GM21528 (cell line): ENCODE measurements at regions not wholly inside any gene's neighbourhood (a gene's known extent, or its start where the extent isn't known, plus 50 kb on each side); places are given as distances from the start of the nearest gene placed in this dataset.

Experiments used
- ATAC-seq: cut with Tn5 transposase; IDR thresholded peaks from one replicate; pipeline ENCODE4 v1.9.1; 2021; ENCODE audit warnings: mild to moderate bottlenecking, moderate library complexity; ENCODE audit not compliant: unreplicated experiment, low FRiP score

GRCh38 chrX:40459571-40460158, 121.1 kb upstream of the ATP6AP2 start:
- no peak for ATAC-seq

- ATAC-seq, result no peak
Measured at GRCh38 chrX:40457406-40457805, 123.4 kb upstream of the ATP6AP2 start.

GRCh38 chrX:40452031-40452430, 128.7 kb upstream of the ATP6AP2 start:
- ATAC-seq, result no peak

GRCh38 chrX:40449956-40450706, 130.6 kb upstream of the ATP6AP2 start:
- ATAC-seq, result no peak

- ATAC-seq, result no peak
Measured at GRCh38 chrX:40449396-40449795, 131.4 kb upstream of the ATP6AP2 start.

- ATAC-seq, result no peak
Measured at GRCh38 chrX:40448793-40449192, 132.0 kb upstream of the ATP6AP2 start.

DNA sequence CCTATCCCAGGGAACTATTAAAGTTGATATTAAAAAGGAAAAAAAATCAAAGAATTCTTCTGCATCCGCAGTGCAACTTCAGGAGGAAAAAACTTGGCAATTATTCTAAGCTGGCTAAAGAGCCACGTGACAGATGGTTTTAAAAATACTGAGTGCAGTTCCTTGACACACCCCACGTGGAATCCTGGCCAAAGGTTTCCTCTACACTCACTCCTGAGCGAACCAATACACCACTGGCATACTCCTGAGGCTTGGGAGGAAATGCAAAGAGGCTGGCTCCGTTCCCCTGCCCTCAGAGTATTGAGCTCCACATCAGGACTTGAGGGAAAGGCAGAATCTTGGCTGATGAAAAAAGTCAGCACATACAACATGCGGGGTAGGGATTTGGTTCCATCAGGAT, 133.8 kb upstream of the ATP6AP2 start:
- no peak for ATAC-seq

DNA sequence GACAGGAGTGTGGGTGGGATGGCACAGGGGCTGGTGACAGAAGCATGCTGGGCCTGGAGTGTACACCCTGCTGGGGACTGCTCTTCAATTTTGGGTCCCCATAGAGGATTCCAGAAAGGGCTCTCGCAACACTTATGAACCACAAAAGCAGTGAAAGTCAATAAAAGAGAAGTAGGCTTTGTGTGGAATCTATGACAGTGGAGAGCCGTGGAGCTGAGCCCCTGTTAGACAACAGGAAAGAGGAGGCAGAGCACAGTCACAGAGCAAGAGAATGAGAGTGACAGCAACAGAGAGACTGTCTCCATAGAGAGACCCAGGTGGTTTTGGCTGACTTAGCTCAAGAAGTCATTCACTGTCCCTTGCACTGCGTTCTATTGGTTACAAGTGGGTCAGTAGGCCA, 135.1 kb upstream of the ATP6AP2 start:
- no peak for ATAC-seq

- no peak for ATAC-seq
Measured at GRCh38 chrX:40444798-40445496, 135.8 kb upstream of the ATP6AP2 start.

- ATAC-seq, result no peak
Measured at GRCh38 chrX:40444133-40444532, 136.6 kb upstream of the ATP6AP2 start.

DNA sequence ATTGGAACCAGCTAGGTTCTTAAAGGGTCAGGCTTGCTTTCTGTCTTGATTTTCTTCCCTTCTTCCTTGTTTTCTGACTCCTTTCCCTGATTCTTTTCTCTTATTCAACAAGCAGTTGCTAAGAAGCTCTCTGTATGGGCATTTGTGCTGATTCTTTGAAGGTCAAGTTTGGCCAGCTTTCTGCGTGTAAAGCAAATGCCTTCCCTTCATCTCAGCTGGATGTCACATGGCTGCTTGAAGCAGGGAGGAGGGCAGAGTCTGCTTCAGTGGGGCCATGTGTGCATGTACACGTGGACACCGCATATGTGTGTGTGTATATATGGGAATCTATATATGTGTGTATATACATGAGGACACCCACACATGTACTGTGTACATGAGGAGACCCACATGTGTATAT, 139.9 kb upstream of the ATP6AP2 start:
- no peak for ATAC-seq

GRCh38 chrX:40439625-40440532, 140.9 kb upstream of the ATP6AP2 start:
- ATAC-seq, result no peak

GRCh38 chrX:40437348-40437747, 143.4 kb upstream of the ATP6AP2 start:
- no peak for ATAC-seq

DNA sequence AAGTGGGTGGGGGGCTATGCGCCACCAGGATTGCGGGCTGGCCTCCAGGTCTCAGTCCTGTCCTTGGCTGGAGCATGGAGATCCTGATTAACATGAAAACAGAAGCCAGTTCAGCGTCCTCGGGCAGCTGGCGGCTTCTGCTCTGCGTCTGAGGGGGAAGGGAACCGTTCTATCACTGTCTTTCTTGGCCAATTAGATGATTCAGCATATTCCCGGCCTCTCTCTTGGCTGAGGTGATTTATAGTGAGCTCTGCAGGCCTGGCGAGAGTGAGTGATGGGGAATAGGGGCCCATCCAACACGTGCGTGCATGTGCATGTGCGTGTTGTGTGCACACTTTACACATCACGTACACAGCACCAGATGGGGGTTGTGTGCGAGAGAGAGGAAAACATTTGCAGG, 145.8 kb upstream of the ATP6AP2 start:
- ATAC-seq, result no peak

DNA sequence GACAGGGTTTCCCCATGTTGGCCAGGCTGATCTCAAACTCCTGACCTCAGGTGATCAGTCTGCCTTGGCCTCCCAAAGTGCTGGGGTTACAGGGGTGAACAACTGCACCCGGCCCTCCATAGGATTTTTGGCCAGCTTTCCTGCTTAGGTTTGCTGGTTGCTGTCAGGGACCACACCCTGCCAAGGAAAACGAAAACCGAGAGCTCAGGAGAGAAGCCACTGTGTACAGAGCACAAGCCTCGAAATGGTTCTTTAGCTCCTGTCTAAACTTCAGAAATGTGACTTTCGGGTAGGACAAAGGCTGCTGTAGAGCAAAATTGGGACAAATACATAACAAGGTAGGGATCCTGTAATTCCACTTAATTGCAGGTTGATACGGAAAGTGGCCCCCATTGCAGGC, 146.3 kb upstream of the ATP6AP2 start:
- ATAC-seq, result no peak

GRCh38 chrX:40433160-40433559, 147.6 kb upstream of the ATP6AP2 start:
- ATAC-seq, result no peak

DNA sequence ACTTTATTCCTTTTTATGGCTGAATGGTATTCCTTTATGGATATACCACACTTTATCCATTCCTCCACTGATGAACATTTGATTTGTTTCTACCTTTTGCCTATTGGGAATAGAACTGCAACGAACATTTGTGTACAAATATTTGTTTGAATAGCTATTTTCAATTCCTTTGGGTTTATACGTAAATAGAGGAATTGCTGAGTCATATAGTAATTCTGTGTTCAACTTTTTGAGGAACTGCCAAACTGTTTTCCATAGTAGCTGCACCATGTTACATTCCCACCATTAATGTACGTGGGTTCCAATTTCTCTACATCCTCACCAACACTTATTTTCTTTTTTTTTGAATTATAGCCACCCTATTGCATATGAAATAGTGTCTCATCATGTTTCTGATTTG, 156.5 kb upstream of the ATP6AP2 start:
- no peak for ATAC-seq

- ATAC-seq, result no peak
Measured at GRCh38 chrX:40423299-40423698, 157.5 kb upstream of the ATP6AP2 start.

DNA sequence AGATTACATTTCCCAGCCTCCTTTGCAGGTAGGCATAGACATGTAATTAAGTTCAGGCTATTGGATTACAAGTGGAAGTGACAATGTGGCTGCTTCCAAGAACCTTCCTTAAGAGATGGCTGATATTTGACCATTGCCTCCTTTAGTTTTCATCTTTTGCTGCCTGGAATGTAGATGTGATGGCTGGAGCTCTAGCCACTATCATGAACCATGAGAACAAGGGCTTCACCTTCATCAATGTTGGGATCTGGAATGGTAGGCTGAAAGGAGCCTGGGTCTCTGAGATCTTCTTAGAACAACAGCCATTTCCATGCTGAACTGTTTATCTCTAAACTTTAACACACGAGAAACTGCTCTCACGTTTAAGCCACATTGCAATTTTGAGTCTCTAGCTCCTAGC, 158.7 kb upstream of the ATP6AP2 start:
- ATAC-seq, result no peak

- no peak for ATAC-seq
Measured at GRCh38 chrX:40420899-40421729, 159.7 kb upstream of the ATP6AP2 start.
